KG1 (cell line): ENCODE measurements at regions not wholly inside any gene's neighbourhood (a gene's known extent, or its start where the extent isn't known, plus 50 kb on each side); places are given as distances from the start of the nearest gene placed in this dataset.

Experiments used
- DNase-seq: peaks from one replicate; lab custom pipeline; 2025; lab: John Stamatoyannopoulos, UW

DNA sequence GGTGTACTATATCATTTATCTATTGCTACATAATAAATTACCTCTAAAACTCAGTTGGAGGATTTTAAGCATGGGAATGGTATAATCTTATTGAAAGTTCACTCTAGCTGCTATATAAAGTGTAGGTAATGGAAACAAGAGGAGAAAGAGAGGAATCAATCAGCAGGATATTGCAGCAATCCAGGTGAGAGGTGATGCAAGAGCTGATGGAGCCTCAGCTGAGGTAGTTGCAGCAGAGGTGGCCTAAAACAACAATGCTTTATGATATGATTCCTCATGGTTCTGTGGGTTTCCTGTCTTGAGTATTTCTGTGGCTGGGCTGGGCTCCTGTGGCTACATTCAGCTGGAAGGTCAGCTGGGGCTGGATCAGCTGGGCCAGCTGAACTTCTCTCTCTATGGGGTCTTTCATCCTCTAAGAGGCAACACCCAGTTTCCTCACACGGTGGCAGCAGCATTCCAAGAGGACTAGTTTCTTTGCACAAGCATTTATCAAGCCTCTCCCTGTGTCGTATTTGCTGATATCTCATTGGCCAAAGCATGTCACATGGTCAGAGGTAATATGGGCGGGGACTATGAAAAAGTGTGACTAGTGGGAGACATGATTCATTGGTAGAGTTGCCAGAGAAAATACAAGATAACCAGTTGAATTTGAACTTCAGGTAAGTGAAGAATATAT lies 135.4 kb upstream of the LARGE1 start:
- no peak for DNase-seq

- DNase-seq, result no peak
Observed at GRCh38 chr22:34057726-34058125, 137.4 kb upstream of the LARGE1 start.

DNA sequence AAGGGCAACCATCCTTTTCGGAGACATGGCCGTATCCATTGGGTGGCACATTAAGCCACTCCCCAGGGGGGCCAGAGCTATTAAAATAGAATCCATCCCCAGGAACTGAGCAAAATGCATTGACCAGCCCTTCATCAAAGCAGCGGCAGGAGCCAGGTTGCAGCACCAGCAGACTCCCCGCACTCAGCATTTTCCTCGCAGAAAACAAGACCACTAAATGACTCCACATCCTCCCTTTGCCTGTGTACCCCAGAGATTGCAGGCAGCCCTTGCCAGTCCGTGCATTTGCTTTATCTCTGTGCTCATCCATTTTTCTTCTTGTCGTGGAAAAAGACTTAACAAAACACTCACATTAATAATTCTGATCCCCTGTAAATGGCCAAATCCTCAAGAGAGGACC lies 144.4 kb upstream of the LARGE1 start:
- DNase-seq, result no peak

GRCh38 chr22:34067031-34067430 lies 146.8 kb upstream of the LARGE1 start:
- DNase-seq, result no peak

- DNase-seq, result no peak
Observed at GRCh38 chr22:34068001-34068400, 147.7 kb upstream of the LARGE1 start.

DNA sequence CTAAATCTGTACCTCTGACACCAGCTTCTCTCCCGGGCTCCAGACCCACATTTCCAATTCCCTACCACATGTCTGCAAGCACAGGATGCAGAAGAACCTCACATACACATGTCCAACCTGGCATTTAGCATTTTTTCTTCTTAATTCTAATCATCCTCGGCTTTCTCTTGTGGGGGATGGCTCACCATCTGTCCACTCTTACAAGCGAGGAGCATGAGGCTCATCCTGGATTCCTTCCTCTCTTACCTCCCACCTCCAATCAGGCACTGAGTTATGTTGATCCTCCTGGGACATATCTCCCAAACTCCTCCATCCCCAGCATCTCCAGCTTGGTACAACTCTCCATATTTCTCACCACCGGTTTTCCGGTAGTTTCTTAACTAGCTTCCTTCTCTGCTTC lies 149.8 kb upstream of the LARGE1 start:
- no peak for DNase-seq

- no peak for DNase-seq
Observed at GRCh38 chr22:34070531-34070930, 150.3 kb upstream of the LARGE1 start.

GRCh38 chr22:34072585-34072984 lies 152.3 kb upstream of the LARGE1 start:
- DNase-seq, result no peak

DNA sequence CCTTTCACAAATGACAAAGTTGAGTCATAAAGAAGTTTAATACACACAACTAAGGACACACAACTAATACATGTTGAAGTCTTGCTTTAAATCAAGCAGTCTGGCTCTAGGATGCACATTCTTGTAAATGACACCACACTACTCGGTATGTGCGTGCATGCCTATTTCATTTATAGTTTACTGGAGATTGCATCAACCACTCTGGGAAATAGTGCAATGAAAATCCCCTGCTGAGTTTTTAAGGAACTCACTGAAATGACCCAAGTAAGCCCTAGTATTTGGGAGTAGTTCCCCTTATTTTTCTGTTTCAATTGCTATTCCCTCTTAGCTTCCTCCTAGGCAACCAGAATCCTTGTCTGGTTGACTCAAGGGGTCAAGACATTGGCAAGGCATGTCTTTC lies 160.2 kb upstream of the LARGE1 start:
- DNase-seq, result no peak

- no peak for DNase-seq
Observed at GRCh38 chr22:34096770-34097169, 176.5 kb upstream of the LARGE1 start.

GRCh38 chr22:34099278-34099677 lies 179.0 kb upstream of the LARGE1 start:
- no peak for DNase-seq

GRCh38 chr22:34102633-34103032 lies 182.4 kb upstream of the LARGE1 start:
- DNase-seq, result no peak

DNA sequence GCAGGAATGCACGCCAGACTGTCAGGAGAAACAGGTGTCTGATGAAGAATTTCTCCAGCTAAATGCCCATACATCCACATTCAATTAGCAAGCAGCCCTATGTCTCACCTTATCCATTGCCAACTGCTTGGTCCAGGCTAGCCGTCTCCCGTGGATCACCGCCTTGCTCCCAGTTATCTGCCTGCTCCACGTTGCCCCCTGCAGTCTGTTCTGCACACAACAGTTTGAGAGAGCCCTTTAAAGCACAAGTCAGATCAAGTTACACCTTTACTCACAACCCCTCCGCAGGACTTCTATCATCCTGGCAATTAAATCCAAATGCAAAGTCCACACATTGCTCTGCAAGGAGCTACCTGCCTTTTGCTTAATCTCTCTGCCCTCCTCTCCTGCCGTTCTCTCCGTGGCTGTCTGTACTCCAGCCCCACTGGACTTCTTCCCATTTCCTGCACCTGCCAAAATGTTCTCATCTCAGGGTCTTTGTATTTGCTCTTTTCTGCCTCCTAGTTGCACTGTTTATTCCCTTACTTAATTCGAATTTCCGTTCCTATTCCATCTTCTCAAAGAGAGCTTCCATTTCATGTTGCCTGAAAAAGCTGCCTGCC lies 185.3 kb upstream of the LARGE1 start:
- no peak for DNase-seq

DNA sequence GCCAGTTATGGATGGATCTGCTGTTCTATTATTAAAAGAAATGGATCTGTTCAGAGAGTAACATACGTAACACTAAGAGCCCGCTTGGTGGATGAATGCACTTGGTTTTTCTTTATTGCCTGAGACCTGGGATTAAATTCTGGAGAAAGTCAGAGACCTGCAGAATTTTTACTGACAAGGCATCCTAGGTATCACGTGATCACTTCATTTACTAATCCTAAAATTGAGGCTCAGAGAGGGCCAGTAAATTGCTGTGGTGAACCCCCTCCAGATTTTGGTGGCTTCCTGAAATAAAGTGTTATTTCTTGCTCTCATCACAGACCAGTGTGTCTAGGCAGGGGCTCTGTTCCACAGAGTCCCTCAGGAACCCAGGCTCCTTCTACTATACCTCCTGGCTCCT lies 187.9 kb upstream of the LARGE1 start:
- DNase-seq, result no peak

DNA sequence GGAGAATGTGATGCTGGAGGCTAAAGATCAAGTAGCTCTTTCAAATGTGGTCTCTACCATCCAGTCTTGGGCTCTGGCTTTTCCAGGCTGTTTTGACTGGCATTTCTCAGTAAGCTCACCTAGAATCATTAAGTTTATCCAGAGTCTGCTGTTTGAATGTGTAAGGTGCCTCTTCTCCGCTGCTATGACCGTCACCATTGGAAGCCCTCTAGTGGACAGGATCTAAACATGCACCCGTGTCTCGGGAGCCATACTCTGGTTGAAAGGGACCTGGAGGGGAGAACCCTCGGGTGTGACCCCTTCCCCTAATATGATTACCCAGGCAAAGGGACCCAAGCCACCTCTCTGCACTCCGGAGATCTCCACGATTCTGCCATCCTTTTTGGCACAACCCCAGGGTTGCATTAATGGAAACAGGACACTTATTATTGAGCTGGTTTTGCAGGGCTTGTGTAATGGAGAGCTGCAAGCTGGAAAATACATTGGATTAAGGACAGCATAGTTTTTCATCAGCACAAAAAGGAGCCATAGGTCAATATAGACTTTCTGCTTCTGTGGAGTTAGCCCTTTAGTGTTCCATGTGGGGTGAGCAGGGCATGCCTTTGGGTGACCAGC lies 191.0 kb upstream of the LARGE1 start:
- no peak for DNase-seq

GRCh38 chr22:34113381-34113780 lies 193.1 kb upstream of the LARGE1 start:
- no peak for DNase-seq

GRCh38 chr22:34114406-34114805 lies 194.1 kb upstream of the LARGE1 start:
- DNase-seq, result no peak

DNA sequence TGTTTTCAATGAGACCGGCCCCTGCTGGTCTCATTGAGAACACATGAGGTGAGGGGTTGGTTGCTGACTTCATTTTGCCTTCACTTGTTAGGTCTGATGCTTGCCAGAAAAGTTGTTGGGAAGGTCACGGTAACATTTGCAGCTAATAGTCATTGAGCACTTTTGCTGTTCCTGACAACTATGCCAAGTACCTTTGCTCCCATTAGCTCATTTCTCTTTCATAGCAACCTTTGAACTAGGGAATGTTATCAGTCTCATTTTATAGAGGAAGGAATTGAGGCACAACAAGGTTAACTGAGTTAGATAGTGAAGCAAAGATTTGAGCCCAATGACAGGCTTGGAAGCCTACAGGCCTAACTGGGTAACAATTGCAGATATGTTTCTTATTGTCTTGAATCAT lies 195.4 kb upstream of the LARGE1 start:
- DNase-seq, result no peak

DNA sequence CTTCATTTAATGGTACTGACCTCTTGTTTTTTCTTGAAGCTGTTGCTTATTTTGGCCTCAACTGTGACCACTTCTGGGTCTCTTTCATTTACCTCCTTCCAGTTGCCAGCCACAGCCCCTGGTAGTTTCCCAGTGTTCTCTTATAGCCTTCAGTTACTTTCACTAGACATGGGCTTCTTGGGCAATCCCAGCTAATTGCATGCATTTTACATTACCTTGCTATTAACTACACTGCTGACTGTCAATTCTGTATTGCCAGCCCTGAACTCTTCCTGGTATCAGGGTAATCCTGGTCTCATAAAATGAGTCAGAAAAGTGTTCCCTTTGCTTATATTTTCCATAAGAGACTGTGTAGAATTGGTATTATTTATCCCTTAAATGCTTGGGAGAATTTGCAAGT lies 195.8 kb upstream of the LARGE1 start:
- DNase-seq, result no peak

- DNase-seq, result no peak
Observed at GRCh38 chr22:34122042-34122441, 201.8 kb upstream of the LARGE1 start.

- no peak for DNase-seq
Observed at GRCh38 chr22:34129691-34130486, 209.6 kb upstream of the LARGE1 start.

DNA sequence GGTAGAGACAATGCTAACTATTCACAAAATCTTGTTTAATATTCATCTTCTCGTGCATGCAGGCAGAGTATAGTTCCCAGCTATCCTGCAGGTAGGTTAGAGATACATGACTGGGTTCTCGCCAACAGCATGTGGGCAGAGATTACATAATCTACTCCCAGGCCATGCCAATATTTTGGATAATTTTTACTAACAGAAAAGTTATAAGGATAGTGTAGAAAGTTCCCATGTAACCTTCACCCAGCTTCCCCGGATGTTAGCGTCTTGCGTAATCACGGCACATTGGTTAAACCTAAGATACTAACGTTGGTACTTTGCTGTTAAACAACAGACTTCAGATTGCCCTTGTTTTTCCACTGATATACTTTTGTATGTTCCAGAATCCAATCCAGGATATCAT lies 215.5 kb upstream of the LARGE1 start:
- no peak for DNase-seq

DNA sequence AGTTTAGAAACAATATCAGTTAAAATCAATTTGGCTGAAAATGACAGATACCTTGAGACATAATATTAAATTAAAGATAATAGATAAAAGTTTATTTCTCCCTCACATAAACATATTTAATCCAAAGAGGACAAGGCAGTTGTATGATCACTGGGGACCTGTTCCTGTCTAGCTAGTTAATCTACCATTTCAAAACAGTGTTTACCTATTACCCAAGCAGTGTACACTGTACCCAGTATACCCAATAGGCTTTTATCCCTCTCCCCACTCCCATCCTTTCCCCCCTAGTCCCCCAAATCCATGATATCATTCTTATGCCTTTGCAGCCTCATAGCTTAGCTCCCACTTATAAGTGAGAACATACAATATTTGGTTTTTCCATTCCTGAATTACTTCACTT lies 229.7 kb upstream of the LARGE1 start:
- no peak for DNase-seq
